ENCODE measurements at regions not wholly inside any gene's neighbourhood (a gene's known extent, or its start where the extent isn't known, plus 50 kb on each side); places are given as distances from the start of the nearest gene placed in this dataset.

DNA sequence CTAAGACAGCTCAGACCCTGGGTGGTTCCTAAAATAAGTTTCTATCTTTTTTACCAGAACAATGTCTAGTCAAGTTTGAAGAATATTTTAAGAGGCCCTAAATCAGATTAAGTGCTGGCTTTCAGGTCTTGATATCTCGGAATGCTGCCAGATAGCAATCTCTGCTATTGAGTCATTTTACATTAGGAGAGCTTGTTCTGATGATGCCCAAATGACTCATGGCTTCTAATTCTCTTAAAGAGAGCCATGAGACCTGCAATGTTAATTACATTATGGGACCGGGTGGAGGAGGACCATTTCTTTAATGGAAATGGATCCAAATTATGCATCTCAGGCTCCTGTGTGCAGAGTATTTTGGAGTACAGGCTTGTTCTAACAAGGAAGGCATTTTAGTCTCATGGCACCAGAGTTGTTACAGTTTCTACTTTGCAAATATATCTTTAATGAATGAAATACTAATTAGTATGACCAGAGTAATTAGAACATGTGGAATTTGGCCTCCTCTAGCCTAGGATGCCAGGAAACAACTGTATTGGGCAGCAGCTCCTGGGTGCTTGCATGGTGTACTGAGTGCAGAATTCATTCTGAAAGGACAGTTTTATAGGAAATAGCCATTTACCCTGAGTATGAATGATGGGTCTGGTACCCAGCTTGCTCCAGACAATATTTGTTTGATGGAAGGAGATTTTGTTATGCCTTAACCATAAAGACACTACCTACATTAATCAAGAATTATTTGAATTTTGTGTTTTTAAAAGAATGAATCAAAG lies 94.0 kb upstream of the SULT1C3 start:
- DNase-seq, result no peak

DNA sequence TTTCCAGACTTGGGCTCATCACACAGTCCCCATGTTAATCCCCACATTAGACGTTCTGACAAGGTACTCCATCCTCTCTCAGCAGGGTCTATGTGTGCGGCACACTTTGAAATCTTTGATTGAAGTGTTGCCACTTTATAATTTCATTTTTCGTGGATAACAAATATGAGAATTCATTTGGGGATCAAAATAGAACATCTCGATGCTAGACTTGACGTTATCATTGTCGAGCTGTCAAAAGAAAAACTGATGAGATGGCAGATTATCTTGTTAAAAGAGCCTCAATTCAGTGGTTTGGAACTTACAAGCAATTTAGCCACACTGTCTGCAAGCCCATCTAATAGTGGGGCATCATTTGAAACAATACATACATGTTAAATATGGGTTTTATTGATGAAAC lies 91.2 kb upstream of the SULT1C3 start:
- no peak for DNase-seq

DNA sequence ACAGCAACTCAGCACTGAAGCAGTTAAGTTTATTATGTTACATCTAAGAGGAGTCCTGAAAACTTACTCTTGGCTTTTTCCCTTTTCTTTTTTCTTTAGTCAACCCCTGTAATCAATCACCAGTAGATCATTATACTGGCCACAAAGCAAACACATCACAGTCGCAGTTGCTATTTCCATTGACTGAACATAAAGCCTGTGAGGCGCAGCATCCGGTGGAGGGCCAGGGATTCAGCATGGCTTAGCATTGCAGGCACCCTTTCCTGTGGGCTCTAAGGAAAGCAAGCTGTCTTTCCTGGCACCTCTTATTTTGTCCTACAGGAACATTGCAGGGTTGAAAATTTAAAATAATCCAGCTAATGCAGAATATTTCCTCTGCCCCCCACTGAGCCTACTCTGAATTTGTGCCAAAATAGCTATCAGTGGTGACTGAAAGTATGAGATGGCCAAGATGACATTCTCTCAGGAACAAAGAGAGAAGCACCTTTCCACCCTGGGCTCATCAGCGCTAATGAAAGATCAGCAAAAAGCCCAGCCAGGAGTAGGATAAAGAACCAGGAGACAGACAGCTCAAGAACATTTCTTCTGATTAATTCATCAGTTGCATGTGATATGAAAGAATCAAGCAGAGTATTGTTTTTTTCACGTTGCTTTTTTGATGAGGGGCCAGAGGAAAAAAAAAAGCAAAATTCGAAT lies 85.3 kb upstream of the SULT1C3 start:
- no peak for DNase-seq

- DNase-seq, result no peak
Observed at GRCh38 chr2:108161298-108161697, 78.5 kb upstream of the SULT1C3 start.

DNA sequence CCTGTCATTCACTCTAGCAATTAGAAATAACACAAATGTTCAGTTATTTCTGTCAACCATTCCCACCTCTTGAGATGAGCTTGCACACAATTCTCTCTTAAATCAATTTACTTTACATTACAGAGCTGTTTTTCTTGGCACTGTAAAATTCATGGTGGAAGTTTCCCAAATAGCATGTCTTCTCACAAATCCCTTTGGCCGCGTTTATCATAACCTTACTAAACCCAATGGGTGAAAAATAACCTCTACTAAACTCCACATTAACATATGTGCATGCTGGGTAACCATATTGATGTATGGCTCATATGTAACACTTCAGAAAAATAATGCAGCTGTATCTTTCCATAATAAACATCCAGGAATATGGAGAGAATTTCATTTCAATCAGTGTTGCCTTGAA lies 75.5 kb upstream of the SULT1C3 start:
- no peak for DNase-seq

DNA sequence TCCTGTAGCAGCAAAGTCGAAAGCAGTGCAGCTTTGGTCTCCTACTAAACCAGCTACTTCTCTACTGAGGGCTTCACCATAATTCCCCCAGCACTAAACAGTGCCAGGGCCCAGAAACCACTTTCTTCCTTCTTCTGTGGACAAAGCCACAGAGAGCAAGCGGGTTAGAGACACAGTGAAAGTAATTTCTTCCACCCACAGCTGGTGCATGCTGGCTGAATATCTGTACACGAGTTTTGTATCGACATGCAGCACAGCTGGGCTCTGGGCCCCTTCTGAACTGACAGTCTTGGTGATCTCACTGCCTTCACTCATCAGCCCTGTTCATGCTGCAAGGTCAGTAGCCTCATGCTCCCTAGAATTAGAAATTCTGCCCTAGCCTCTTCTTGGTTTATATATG lies 74.0 kb upstream of the SULT1C3 start:
- DNase-seq, result no peak

DNA sequence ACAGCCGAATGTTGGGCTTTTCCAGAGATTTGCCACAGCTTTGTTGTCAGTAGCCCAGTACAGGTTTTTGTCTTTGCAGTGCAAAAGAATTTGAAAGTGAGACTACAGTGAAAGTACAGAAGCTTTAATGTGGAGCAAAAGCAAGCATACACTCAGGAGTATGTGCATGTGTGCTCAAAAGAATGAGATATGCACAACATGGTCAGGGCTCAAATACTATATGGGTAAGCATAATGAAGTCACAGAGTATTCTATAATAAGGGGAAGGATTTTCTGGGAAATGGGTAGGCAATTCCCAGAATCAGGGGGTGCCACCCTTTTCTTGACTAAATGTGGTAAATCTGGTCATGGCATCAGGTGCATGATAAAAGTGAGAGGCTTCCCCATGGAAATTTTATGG lies 72.1 kb upstream of the SULT1C3 start:
- DNase-seq, result no peak

- peak; percentile 10 for DNase-seq
Observed at GRCh38 chr2:108169982-108170625, 69.7 kb upstream of the SULT1C3 start.

DNA sequence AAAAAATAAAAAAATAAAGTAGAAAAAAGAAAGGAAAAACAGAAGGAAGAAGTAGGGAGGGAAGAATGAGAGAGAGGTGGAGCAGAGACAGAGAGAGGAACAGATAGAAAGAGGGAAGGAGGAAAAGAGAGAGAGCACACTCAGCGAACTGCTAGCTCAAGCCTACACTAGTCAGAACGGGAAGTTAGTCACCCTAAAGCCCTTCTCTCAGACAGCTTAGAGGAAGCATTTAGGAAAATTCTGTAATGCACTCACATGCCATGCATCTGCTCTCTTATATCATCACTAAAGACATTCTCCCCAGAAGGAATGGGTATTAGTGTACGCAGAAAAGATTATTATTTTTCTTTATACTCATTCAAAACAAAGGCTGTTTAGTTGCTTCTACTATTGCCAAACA lies 68.1 kb upstream of the SULT1C3 start:
- DNase-seq, result no peak

GRCh38 chr2:108182489-108182888 lies 57.3 kb upstream of the SULT1C3 start:
- no peak for DNase-seq

DNA sequence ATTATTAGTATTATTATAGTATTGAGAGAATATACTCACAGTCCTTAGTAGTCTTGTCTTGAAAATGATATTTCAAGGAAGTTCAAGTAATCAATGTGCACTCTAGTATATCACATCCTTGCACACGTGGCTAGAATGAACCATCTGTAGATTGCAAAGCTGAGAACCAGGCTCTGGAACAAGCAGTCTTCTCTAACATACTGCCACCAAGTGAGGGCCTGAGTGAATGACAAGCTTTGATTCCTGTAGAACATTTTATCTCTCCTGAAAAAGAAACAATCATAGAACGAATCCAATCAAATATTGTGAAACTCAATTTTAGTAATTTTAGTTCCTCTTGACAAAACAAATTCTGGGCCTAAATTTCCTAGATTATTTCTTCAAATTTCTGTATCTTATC lies 55.3 kb upstream of the SULT1C3 start:
- DNase-seq, result no peak

DNA sequence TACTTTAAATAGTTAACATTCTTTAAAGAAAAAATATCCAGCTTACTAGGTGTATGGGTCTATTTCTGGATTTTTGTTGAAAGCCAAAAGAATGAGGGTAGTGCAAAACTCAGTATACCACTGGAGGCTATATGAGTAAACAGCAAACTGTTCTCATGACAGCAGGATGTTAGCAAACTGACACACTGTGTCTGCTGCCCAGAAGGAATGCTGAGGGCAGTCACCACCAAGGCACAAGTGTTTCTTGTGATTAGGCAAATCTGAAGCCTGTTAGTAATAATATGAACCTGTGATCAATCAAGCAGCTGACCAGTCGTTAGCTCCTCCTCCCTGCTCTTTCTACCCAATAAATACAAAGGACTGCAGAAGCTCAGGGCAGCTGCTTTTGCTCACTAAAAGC lies 50.5 kb upstream of the SULT1C3 start:
- DNase-seq, result no peak

Measured in retina (tissue), 1 donor.